Vagina (tissue), 2 donors: ENCODE measurements at regions not wholly inside any gene's neighbourhood (a gene's known extent, or its start where the extent isn't known, plus 50 kb on each side); places are given as distances from the start of the nearest gene placed in this dataset.

Experiments
- CTCF ChIP-seq, 3 experiments: fragments of 450-650 bp in 2 of 3; fragments of 200-600 bp in 1 of 3; sonication (generic) in 1 of 3; IDR thresholded peaks; one replicate each; pipeline ENCODE4 v1.5.1; 2017 to 2019; ENCODE audit warnings: antibody characterized with exemption in 3 of 3, mild to moderate bottlenecking in 2 of 3, moderate library complexity in 2 of 3
- POLR2A ChIP-seq, 2 donors: fragments of 450-650 bp; IDR thresholded peaks; one replicate each; pipeline ENCODE4 v1.6.1; 2017; ENCODE audit warnings: antibody characterized with exemption in 2 of 2, mild to moderate bottlenecking in 2 of 2, moderate library complexity in 2 of 2

DNA sequence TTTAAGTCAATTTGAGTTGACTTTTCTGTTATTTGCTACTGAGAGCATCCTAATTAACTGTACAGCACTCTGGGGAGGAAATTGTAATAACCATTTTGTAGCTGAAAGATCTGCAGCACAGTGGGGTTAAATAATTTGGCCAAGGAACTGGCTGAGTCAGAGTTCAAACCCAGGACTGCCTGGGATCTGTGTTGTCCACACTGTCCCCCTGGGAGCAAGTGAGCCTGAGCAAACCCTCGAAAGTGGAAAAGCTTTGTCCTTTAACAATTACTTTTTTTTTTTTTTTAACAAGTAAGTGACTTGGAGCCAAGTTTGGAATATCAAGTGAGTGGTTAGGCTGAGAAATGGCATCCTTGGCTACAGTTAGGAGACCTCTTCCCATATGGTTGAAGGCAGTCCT is 247.2 kb upstream of the CCDC196 start:
- TF ChIP-seq CTCF (IDR thresholded peaks at IDR 0.05) (no peak), POLR2A (IDR thresholded peaks at IDR 0.05) (no peak)
